Fibroblast of gingiva (primary cell): ENCODE measurements at regions not wholly inside any gene's neighbourhood (a gene's known extent, or its start where the extent isn't known, plus 50 kb on each side); places are given as distances from the start of the nearest gene placed in this dataset.

ENCODE experiments used
- DNase-seq: peaks from one replicate; pipeline ENCODE4 v3.0.0-alpha.2; 2011; ENCODE audit warnings: low read depth

DNA sequence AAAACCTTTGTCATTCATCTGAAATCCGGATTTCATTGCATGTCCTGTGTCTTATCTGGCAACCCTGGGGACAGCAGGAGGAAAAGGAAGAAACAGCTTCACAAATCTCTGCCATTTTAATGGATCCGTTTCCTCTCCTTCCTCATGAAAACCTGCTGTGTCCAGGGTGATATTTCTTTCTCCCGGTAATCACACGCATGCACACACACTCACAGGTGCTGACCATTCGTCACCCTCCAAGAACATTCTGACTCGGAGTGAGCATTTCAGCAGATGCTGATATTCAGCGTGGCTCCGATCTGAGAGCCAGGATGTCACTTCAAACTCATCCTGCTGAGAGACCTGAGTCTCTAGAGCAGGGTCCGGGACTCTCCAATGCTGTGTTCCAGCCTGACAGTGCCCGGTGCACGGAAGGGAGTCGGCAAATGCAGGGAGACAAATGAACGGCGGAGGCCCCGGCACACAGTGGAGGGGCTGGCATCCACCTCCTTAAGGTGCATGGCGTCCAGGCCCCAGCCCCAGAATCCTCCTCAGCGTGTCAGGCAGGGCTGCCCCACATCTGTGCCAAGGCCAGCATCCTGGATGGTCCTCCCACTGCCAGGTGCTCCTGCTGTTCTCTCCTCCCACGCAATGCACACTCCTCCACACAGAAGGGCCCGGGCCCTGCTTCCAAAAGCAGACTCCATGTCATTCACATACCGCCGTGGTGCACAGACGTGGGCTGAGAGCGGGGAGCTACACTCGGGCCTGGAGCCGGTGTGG is 70.7 kb downstream of the RBFOX3 start:
- no peak for DNase-seq

DNA sequence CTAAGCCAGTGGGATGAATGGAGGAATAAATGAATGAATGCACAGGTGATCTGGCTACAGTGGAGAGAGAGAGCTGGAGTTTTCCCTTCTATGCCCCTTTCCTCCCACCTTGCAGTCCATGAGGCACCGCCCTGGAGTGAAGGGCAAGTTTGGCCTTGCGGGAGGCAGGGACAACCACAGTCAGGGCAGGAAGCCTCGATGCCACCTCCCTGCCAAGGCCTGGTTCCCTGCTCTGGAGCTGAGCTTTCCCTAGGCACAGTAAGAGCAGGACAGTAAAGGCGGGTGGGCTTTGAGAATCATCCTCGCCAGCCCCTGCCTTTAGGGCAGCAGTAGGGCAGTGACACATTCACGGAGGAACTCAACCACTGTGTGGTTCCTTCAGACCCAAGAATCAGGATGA is 72.6 kb downstream of the RBFOX3 start:
- DNase-seq = no peak

DNA sequence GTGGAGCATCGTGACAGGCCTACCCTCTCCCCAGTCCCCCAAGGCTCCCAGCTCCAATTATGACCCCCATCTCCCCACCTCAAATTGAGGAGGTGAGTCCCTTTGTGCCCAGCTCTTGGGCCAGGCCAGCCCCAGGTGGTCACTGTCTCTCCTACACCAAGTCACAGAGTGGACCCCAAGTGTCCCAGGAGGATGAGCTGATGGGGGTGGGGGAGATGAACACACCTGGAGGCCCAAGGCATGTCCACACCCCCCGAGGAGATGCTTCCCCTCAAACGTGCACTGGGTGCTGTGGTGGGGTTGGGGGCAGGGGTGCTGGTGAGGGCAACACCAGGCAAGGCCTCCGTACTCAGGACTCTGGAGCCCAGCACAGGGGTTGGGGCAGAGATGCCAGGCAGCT is 73.2 kb downstream of the RBFOX3 start:
- DNase-seq = no peak

DNA sequence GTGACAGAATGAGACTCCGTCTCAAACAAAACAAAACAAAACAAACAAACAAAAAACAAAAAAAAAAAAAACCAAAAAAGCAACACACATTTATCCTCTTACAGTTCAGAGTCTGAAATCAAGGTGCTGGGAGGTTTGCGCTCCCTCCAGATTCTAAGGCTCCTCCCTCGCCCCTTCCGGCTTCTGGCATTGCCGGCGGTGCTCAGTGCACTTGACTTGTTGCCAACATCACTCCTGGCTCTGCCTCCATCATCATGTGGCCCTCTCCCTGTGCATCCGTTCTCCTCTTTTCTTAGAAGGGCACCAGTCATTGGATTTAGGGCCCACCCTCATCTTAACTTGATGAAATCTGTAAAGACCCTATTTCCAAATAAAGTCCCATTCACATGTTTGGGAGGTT is 73.8 kb downstream of the RBFOX3 start:
- DNase-seq = no peak

DNA sequence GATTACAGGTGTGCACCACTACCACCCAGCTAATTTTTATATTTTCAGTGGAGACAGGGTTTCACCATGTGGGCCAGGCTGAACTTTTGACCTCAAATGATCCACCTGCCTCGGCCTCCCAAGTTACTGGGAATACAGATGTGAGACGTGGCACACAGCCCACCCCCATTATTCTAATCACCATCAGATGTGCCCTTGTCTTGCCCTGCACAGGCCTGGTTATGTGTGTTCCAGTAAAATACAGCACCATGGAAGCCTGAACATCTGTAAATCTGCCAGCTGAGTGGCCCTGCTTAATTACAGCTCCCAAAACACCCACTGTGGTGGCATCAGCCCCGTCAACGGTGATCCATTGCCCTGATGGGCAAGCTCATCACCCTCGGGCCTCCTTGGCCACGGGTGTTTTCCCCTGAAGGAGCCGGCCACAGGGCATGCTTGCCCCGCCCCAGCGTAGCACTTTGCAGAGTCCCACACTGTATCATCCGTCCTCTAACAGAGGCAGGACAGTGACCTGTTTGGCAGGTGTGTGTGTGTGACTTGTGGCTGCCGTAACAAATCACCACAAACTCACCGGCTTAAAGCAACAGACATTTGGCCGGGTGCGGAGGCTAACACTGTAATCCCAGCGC is 74.5 kb downstream of the RBFOX3 start:
- no peak for DNase-seq

DNA sequence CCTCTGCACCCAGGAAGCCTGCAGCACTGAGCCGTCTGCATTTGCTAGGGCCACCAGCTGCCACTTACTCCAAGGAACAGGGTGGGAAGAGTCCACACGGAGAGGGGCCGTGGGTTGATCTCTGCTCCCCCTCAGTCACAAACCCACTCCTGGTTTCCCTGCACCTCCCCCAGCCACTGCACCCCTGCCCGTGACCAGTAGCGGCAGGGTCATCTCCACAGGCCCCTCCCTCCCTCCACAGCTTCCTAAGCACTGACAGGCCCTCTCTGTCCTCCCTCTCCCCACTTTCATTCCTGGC is 75.2 kb downstream of the RBFOX3 start:
- no peak for DNase-seq

DNA sequence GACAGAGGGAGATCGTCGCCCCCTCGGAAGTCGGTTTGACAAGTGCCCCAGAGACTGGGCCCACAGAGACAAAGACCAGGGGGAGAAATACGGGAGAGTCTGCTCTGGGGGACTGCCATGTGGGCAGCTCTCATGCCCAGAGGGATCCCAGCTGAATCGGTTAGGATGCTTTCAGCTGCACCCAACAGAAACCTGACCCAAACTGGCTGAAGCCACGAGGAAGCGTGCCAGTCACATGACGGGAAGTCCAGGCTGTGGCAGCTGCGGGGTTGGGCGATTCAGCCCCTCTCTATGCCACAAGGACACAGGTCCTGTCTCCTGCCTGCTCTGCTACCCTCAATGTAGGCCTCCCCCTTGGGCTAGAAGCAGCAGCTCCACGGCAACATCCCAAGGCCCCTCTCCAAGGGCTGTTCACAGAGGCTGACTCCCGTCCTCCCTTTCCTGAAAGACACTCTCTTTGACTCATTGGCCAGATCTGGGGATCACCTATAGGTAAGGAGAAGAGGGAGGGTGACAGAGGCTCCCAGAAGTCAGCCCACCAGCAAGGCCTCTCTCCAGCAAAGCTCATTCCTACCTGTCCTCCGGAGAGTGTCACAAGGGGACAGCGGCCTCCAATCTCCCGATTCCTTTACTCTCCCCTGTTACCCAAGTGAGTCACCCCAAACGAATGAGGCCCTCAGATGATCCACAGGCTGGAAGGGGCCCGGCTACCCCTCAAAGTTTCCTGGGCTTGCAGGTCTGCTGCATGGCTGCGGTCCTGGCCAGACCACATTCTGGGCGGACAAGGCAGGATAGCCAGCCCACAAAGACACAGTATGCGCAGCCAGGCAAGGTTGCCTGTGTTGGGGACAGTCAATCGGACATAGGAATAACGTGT is 75.8 kb downstream of the RBFOX3 start:
- no peak for DNase-seq

DNA sequence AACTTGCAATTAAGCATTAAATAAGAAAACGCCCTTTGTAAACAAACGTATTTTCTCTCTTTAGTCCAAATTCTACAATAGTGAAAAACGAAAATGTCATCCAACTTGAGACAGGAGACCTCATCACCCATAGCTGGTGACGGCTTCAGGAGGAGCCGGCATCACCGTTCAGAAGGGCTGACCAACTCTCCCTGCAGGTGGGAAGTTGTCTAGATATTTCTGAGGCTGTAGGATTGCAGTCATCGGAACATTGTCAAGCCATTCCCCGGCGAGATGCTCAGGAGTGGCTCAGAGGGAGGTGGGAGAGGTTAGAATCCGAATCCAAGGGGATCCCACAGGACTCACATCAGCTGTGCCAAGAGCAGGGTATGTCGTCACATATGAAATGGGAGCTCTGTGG is 76.7 kb downstream of the RBFOX3 start:
- no peak for DNase-seq

DNA sequence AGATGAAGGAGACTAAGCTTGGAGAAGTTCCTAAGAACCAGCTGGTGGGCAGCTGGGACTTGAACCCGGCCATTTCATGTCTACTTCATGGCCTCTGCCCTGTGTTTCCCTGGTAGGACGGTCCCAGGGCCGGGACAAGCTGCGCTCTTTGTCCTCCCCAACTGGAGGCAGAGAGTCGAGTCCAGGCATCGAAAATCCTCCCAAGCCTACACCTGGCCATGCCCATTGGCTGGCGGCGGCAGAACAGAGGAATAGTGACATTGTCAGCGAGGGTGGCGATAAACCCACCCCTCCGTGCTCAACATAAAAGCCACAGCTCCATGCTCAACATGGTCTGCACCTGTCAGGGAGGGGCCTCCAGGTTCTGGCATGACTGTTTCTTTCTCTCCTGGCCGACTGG is 77.7 kb downstream of the RBFOX3 start:
- no peak for DNase-seq

DNA sequence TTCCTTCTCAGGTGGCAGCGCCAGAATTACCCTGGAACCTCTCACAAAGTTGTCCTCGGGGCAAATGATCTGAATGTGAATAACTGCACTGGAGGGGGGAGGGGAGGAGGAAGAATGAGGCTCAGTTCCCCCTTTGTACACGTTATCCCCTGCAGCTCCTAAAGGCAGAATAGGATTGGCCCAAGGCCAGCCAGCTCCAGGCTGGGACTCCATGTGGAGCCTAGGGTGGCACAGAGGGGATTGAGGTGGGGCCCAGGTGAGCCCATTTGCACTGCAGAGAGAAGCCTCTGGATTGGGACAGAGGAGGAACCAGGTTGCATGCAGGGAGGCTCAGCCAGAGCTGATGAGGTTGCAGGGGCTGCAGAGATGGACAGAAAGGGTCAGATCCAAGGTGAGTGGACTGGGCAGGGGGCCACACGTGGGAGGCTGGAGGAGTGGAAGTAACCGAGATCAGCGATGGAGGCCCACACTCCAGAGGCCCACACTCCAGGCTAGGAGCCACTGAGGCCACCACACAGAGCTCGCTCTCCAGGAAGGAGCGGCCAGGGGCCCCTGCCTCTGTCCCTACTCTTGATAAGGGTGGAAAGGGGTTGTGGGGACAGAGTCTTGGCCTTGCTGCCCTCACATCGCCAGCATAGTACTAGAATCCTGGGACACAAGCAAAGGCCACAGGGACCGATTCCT is 78.6 kb downstream of the RBFOX3 start:
- DNase-seq = no peak

DNA sequence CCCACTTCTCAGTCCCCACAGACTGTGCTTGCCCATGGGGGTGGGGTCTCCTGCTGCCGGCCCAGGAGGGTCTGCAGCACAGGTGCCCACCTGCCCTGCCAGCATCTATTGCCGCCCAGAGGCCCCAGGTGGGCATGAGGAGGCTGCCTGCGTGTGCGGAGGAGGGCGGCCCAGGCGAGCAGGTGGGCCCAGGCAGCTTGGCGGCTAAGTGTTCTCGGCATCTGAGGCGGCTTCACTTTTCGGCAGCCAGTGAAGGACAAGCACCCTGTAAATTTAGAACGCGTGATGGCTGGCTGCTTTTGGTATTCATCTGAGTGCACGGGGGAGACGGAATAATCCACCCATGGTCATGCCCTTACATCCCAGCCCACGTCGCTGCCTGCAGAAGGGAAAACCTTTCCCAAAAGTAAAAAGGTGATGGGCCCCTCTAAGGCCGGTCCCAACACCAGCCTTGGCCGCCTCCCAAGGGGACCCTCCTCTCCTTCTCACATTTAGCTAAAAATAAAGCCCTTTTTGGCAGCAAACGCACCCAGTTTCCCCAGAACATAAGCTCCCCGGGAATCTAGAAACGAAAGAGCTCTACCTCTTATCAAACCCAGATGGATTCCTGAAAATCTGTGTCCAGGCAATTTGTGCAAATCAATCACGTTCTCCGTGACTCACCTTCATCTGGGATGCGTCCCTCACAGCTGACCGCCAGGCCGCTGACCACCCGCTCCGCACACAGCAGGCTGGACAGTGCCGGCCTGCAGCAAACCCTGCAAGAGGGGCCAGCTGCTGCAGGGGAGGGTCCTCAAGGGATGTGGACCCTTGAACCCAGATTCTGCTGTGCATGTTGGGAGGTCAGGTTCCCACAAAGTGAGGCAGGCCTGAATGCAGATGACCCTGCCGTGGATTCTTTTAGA is 79.4 kb downstream of the RBFOX3 start:
- DNase-seq = no peak

DNA sequence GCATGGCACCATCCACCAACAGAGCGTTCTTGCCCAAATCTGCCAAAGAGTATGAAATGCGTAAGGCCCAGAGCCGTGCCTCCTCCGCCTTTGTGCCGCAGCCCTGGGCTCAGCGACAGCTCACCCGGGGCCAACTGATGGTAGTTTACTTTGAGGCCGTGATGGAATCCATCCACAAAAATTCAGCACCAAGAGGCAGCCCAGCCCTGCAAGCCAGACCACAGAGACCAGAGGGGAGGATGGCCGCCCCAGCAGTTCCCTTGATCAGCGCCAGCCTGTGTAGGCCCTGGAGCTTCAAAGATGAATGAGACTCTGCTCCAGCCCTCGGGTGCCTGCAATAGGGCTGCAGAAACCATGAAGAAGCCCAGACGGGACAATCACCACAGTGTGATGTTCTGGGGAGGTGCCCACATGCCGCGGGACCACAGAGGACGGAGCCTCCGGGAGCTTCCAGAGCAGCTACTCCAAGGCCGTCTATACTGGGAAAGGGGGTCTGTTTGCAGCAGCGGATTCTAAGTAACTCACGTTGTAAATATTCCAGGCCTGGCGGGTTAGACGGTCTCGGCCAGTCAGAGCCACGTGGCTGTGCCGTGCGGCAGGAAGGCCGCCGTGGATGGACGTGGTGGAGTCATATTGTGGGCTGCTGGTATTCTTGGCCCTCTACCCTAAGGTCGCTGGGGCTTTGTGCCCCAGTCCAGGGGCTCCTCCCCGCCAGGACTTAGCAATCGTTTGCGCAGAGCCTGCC is 80.3 kb downstream of the RBFOX3 start:
- DNase-seq = no peak

DNA sequence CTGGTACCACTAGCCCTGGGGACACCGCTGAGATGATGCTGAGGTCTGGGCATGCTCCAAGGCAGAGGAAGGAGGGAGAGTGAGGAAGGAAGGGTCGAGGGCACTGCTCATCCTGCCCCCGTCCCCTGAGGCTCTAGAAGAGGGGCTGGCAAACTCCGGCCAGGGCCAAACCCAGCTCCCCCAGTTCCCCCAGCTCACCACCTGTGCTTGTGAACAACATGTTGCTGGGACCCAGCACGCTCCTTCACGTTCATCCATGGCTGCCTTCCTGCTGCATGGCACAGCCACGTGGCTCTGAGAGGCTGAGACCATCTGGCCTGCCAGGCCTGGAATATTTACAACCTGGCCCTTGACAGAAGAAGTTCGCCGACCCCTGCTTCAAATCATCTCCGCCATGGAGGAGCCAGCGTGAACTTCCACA is 81.2 kb downstream of the RBFOX3 start:
- no peak for DNase-seq

DNA sequence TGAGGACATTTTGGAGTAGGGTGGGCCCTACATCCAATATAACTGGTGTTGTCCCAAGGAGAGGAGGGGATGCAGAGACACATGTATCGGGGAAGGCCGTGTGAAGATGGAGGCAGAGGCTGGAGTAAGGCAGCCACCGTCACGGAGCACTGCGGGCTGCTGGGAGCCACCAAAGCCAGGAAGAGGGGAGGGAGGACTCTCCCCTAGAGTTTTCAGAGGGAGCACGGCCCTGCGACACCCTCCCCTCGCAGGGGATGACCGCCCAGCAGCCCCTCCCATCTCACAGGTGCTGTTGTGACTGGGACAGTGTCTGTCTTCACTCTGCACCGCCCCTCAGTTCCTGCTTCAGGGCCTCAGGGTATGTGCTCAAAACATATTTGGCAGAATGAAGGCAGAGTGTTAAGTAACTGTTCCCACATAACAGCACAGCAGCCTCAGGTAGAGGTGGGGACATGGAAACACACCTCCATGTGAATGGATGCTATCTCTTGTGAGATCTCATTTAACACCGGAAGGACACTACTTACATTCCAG is 82.2 kb downstream of the RBFOX3 start:
- DNase-seq = no peak

DNA sequence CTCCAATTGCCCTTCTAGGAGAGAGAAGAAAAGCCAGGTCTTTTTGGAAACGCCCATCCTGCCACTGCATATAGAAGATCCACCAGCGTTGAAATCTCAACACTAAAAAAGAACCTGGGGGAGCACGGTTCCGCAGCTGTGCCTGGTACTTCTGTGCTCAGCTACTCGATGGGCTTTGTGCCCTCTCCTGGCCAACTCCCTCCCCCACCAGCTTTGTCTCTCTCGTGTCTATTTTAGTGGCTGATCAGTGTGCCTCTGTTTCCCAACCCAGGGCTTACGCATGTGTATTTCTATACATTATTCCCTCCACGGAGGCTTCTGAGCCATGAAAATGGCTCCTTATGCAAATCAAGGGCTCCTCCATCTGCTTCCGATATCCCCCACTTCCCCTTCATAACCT is 83.5 kb downstream of the RBFOX3 start:
- no peak for DNase-seq

DNA sequence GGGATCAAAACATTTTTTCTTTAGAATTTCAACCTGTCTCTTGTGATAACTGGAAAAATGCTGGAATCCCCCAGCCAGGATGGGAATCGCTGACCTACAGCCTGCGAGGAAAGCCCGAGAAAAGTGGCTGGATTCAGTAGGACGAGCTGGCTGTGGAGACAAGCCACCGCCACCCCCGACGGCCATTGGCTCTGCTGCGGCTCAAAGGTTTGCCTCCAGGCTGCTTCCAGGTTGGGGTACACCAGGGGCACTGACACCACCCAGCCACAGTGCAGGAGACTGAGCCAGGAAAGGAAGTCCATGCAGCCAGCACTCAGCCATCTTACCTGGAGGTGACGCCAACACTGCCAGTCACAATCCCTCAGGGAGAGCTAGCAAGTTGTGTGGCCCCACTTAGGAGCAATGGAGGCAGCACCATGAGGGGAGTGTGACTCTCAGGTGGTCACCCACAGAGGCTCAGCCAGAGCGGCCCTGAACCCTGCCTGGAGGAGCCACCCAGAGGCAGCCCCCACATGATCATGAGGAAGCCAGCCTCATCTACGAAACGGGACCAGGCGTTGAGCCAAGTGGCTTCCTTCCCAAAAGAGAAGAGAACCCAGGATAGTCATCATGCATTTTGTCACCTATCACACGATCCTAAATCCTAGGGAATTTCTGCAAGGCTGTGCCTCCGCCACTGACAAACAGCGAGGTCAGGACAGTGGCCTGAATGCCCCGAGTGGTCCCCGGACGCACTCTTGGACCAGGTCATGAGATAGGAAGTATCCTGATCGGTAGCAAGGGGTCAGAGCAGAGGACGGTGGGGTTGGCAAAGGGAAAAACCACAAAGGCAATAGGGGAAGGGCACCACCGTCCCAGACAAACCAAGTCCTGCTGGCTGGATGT is 84.8 kb downstream of the RBFOX3 start:
- no peak for DNase-seq

DNA sequence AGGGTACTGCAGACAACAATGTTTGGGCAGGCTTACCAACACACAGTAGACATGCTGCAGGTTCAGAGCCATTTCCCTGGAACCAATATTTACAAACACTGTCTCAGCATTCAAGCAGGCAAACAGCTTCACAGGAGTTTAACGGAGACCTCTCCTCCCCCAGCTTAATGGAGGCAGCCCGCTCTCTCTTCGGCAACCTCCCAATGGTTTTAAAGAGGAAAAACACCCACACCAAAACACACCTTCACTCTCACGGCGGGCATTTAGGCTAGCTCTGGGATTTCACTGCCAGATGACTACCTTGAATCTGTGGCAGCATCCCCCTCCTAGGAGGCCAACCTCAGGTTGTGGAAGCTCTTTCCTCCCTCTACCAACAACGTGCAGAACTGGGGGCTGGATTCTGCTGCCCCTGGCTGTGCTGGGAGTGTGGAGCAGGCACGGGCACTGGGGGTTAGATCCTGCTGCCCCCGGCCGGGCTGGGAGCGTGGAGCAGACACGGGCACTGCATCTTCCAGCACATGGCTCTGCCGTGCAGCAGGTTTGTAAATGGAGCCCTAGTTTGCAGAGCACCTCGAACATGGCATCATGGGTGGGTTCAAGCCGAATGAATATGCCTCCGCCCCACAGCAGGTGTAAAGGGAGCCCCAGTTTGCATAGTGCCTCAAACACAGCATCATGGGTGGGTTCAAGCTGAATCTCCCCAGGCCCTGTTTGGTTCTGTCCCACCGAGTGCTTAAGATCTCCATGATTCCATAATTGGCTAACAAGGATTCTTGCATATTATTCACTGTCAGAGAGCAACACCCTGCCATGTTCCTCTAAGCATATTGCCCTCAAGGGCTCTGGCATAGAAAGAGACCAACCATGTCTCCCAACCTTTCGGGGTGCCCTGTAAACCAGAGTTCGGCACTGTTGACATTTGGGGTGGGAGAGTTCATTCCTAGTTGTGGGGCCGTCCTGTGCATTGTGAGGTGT is 86.4 kb downstream of the RBFOX3 start:
- DNase-seq = no peak

DNA sequence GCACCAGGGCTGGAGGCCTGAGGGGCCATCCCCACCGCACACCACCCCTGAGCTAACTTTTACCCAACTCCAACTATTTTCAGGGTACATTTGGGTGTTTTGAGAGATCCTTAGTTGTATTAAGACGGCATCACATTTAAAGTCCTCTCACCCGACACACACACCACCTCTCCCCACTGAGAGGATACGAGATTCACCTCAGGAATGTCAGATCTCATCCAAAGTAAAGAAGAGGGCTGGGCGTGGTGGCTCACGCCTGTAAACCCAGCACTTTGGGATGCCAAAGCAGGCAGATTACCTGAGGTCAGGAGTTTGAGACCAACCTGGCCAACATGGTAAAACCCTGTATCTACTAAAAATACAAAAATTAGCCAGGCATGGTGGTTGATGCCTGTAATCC is 88.4 kb downstream of the RBFOX3 start:
- no peak for DNase-seq
